ENCODE measurements at regions not wholly inside any gene's neighbourhood (a gene's known extent, or its start where the extent isn't known, plus 50 kb on each side); places are given as distances from the start of the nearest gene placed in this dataset.
"Not testable (repeated sequence)": the region's sequence is repeated elsewhere in the genome, so short reads cannot be mapped to it uniquely, and the experiment has no call there.

- Histone ChIP-seq H3K4me1 (ENCODE audit: insufficient read depth, low read length) (no peaks in the 10 kb centered on the region), H3K36me3 (ENCODE audit: insufficient read depth, low read length) (no peaks in the 10 kb centered on the region), H2AFZ (ENCODE audit: low read depth, low read length) (no peak overlapping the region), H3K4me3 (ENCODE audit: low read length) (no peak overlapping the region), H3K27me3 (ENCODE audit: insufficient read depth, low read length) (no peaks in the 10 kb centered on the region), H3K9me3 (ENCODE audit: low read length) (no peaks in the 10 kb centered on the region)
Observed at GRCh38 chr7:82672078-82672477, 228.5 kb upstream of the CACNA2D1 start.

- Histone ChIP-seq H2AFZ (ENCODE audit: low read depth, low read length) (no peak overlapping the region), H3K9me3 (ENCODE audit: low read length) (no peaks in the 10 kb centered on the region), H3K4me3 (ENCODE audit: low read length) (no peak overlapping the region), H3K36me3 (ENCODE audit: insufficient read depth, low read length) (no peaks in the 10 kb centered on the region), H3K4me1 (ENCODE audit: insufficient read depth, low read length) (no peaks in the 10 kb centered on the region), H3K27me3 (ENCODE audit: insufficient read depth, low read length) (no peaks in the 10 kb centered on the region)
Observed at GRCh38 chr7:82669141-82669540, 225.6 kb upstream of the CACNA2D1 start.

GRCh38 chr7:82668676-82669075 is 225.1 kb upstream of the CACNA2D1 start:
- Histone ChIP-seq H3K9me3 (ENCODE audit: low read length) (no peaks in the 10 kb centered on the region), H2AFZ (ENCODE audit: low read depth, low read length) (no peak overlapping the region), H3K4me1 (ENCODE audit: insufficient read depth, low read length) (no peaks in the 10 kb centered on the region), H3K27me3 (ENCODE audit: insufficient read depth, low read length) (no peaks in the 10 kb centered on the region), H3K4me3 (ENCODE audit: low read length) (no peak overlapping the region), H3K36me3 (ENCODE audit: insufficient read depth, low read length) (no peaks in the 10 kb centered on the region)

- Histone ChIP-seq H2AFZ (ENCODE audit: low read depth, low read length) (no peak overlapping the region), H3K9me3 (ENCODE audit: low read length) (no peaks in the 10 kb centered on the region), H3K27me3 (ENCODE audit: insufficient read depth, low read length) (no peaks in the 10 kb centered on the region), H3K36me3 (ENCODE audit: insufficient read depth, low read length) (no peaks in the 10 kb centered on the region), H3K4me1 (ENCODE audit: insufficient read depth, low read length) (no peaks in the 10 kb centered on the region), H3K4me3 (ENCODE audit: low read length) (no peak overlapping the region)
Observed at GRCh38 chr7:82665966-82666507, 222.5 kb upstream of the CACNA2D1 start.

GRCh38 chr7:82655965-82656364 is 212.4 kb upstream of the CACNA2D1 start:
- Histone ChIP-seq H3K27me3 (ENCODE audit: insufficient read depth, low read length) (no peaks in the 10 kb centered on the region), H2AFZ (ENCODE audit: low read depth, low read length) (no peak overlapping the region), H3K9me3 (ENCODE audit: low read length) (no peaks in the 10 kb centered on the region), H3K36me3 (ENCODE audit: insufficient read depth, low read length) (no peaks in the 10 kb centered on the region), H3K4me3 (ENCODE audit: low read length) (no peak overlapping the region), H3K4me1 (ENCODE audit: insufficient read depth, low read length) (no peaks in the 10 kb centered on the region)

GRCh38 chr7:82650095-82650494 is 206.5 kb upstream of the CACNA2D1 start:
- H2AFZ ChIP-seq (ENCODE audit: low read depth, low read length); H3K27me3 ChIP-seq (ENCODE audit: insufficient read depth, low read length); H3K9me3 ChIP-seq (ENCODE audit: low read length); H3K36me3 ChIP-seq (ENCODE audit: insufficient read depth, low read length); H3K4me1 ChIP-seq (ENCODE audit: insufficient read depth, low read length); H3K4me3 ChIP-seq (ENCODE audit: low read length): not testable (repeated sequence)

- Histone ChIP-seq H2AFZ (ENCODE audit: low read depth, low read length) (no peak overlapping the region), H3K27me3 (ENCODE audit: insufficient read depth, low read length) (no peaks in the 10 kb centered on the region)
Observed at GRCh38 chr7:82633592-82633991, 190.0 kb upstream of the CACNA2D1 start.

GRCh38 chr7:82631998-82632397 is 188.4 kb upstream of the CACNA2D1 start:
- Histone ChIP-seq H3K27me3 (ENCODE audit: insufficient read depth, low read length) (no peaks in the 10 kb centered on the region), H3K36me3 (ENCODE audit: insufficient read depth, low read length) (no peaks in the 10 kb centered on the region), H3K9me3 (ENCODE audit: low read length) (no peaks in the 10 kb centered on the region), H3K4me3 (ENCODE audit: low read length) (no peak overlapping the region), H2AFZ (ENCODE audit: low read depth, low read length) (no peak overlapping the region), H3K4me1 (ENCODE audit: insufficient read depth, low read length) (no peaks in the 10 kb centered on the region)

More at GRCh38 chr7:82633592-82633991, 190.0 kb upstream of the CACNA2D1 start:
- Histone ChIP-seq H3K4me1 (ENCODE audit: insufficient read depth, low read length) (no peaks in the 10 kb centered on the region), H3K4me3 (ENCODE audit: low read length) (no peak overlapping the region), H3K9me3 (ENCODE audit: low read length) (no peaks in the 10 kb centered on the region), H3K36me3 (ENCODE audit: insufficient read depth, low read length) (no peaks in the 10 kb centered on the region)

- Histone ChIP-seq H3K36me3 (ENCODE audit: insufficient read depth, low read length) (no peaks in the 10 kb centered on the region), H3K4me1 (ENCODE audit: insufficient read depth, low read length) (no peaks in the 10 kb centered on the region), H2AFZ (ENCODE audit: low read depth, low read length) (no peak overlapping the region), H3K27me3 (ENCODE audit: insufficient read depth, low read length) (no peaks in the 10 kb centered on the region), H3K4me3 (ENCODE audit: low read length) (no peak overlapping the region), H3K9me3 (ENCODE audit: low read length) (no peaks in the 10 kb centered on the region)
Observed at GRCh38 chr7:82629583-82629982, 186.0 kb upstream of the CACNA2D1 start.

- H3K36me3 ChIP-seq (ENCODE audit: insufficient read depth, low read length): no peaks in the 10 kb centered on the region
- H3K4me3 ChIP-seq (ENCODE audit: low read length): no peak overlapping the region
- no peak overlapping the region for H2AFZ ChIP-seq (ENCODE audit: low read depth, low read length)
Observed at GRCh38 chr7:82625377-82625776, 181.8 kb upstream of the CACNA2D1 start.

GRCh38 chr7:82624965-82625364 is 181.4 kb upstream of the CACNA2D1 start:
- H3K9me3 ChIP-seq (ENCODE audit: low read length): no peaks in the 10 kb centered on the region
- no peaks in the 10 kb centered on the region for H3K27me3 ChIP-seq (ENCODE audit: insufficient read depth, low read length)
- H3K4me3 ChIP-seq (ENCODE audit: low read length): no peak overlapping the region
- H3K4me1 ChIP-seq (ENCODE audit: insufficient read depth, low read length): no peaks in the 10 kb centered on the region
- no peak overlapping the region for H2AFZ ChIP-seq (ENCODE audit: low read depth, low read length)
- H3K36me3 ChIP-seq (ENCODE audit: insufficient read depth, low read length): no peaks in the 10 kb centered on the region

More at GRCh38 chr7:82625377-82625776, 181.8 kb upstream of the CACNA2D1 start:
- H3K9me3 ChIP-seq (ENCODE audit: low read length): no peaks in the 10 kb centered on the region
- no peaks in the 10 kb centered on the region for H3K4me1 ChIP-seq (ENCODE audit: insufficient read depth, low read length)
- H3K27me3 ChIP-seq (ENCODE audit: insufficient read depth, low read length): no peaks in the 10 kb centered on the region

GRCh38 chr7:82624337-82624736 is 180.8 kb upstream of the CACNA2D1 start:
- H3K4me1 ChIP-seq (ENCODE audit: insufficient read depth, low read length): no peaks in the 10 kb centered on the region
- no peaks in the 10 kb centered on the region for H3K27me3 ChIP-seq (ENCODE audit: insufficient read depth, low read length)
- no peaks in the 10 kb centered on the region for H3K9me3 ChIP-seq (ENCODE audit: low read length)
- no peaks in the 10 kb centered on the region for H3K36me3 ChIP-seq (ENCODE audit: insufficient read depth, low read length)
- H2AFZ ChIP-seq (ENCODE audit: low read depth, low read length): no peak overlapping the region
- H3K4me3 ChIP-seq (ENCODE audit: low read length): no peak overlapping the region

- Histone ChIP-seq H3K36me3 (ENCODE audit: insufficient read depth, low read length) (no peaks in the 10 kb centered on the region), H3K4me1 (ENCODE audit: insufficient read depth, low read length) (no peaks in the 10 kb centered on the region), H3K27me3 (ENCODE audit: insufficient read depth, low read length) (no peaks in the 10 kb centered on the region), H3K9me3 (ENCODE audit: low read length) (no peaks in the 10 kb centered on the region), H3K4me3 (ENCODE audit: low read length) (no peak overlapping the region), H2AFZ (ENCODE audit: low read depth, low read length) (no peak overlapping the region)
Observed at GRCh38 chr7:82623812-82624211, 180.2 kb upstream of the CACNA2D1 start.

GRCh38 chr7:82617156-82617555 is 173.6 kb upstream of the CACNA2D1 start:
- Histone ChIP-seq H2AFZ (ENCODE audit: low read depth, low read length) (no peak overlapping the region), H3K4me1 (ENCODE audit: insufficient read depth, low read length) (no peaks in the 10 kb centered on the region), H3K9me3 (ENCODE audit: low read length) (no peaks in the 10 kb centered on the region), H3K4me3 (ENCODE audit: low read length) (no peak overlapping the region), H3K27me3 (ENCODE audit: insufficient read depth, low read length) (no peaks in the 10 kb centered on the region), H3K36me3 (ENCODE audit: insufficient read depth, low read length) (no peaks in the 10 kb centered on the region)
